HEK293 (cell line): ENCODE measurements at regions not wholly inside any gene's neighbourhood (a gene's known extent, or its start where the extent isn't known, plus 50 kb on each side); places are given as distances from the start of the nearest gene placed in this dataset.

ENCODE experiments used
- KLF9 ChIP-seq: fragments of 450-650 bp; formaldehyde crosslinking; IDR thresholded peaks from 2 replicates; pipeline ENCODE4 v1.5.1; 2016; ENCODE audit warnings: missing biosample characterization, missing genetic modification characterization, low read depth
- MYNN ChIP-seq: fragments of 450-650 bp; formaldehyde crosslinking; IDR thresholded peaks from 2 replicates; pipeline ENCODE4 v1.5.1; 2016; ENCODE audit warnings: missing biosample characterization, missing genetic modification characterization, borderline replicate concordance
- REST ChIP-seq: fragments of 450-650 bp; formaldehyde crosslinking; IDR thresholded peaks from 2 replicates; pipeline ENCODE4 v1.5.1; 2016; ENCODE audit warnings: missing biosample characterization, missing genetic modification characterization
- YY1 ChIP-seq: fragments of 450-650 bp; formaldehyde crosslinking; IDR thresholded peaks from 2 replicates; pipeline ENCODE4 v1.5.1; 2018; ENCODE audit warnings: missing biosample characterization, missing genetic modification characterization
- ZNF114 ChIP-seq: fragments of 450-650 bp; formaldehyde crosslinking; IDR thresholded peaks from 2 replicates; pipeline ENCODE4 v1.5.0; 2017; ENCODE audit warnings: missing biosample characterization, missing genetic modification characterization
- ZNF132 ChIP-seq: fragments of 450-650 bp; formaldehyde crosslinking; IDR thresholded peaks from 2 replicates; pipeline ENCODE4 v1.5.1; 2017; ENCODE audit warnings: missing biosample characterization, missing genetic modification characterization, borderline replicate concordance
- ZNF239 ChIP-seq: fragments of 450-650 bp; formaldehyde crosslinking; IDR thresholded peaks from 2 replicates; pipeline ENCODE4 v1.5.1; 2016; ENCODE audit warnings: missing biosample characterization, missing genetic modification characterization
- ZNF391 ChIP-seq: fragments of 450-650 bp; formaldehyde crosslinking; IDR thresholded peaks from 2 replicates; pipeline ENCODE4 v1.5.1; 2016; ENCODE audit warnings: low read depth, missing biosample characterization, missing genetic modification characterization, borderline replicate concordance
- TF ChIP-seq, protein P1 (sequence below): fragments of 450-650 bp; formaldehyde crosslinking; IDR thresholded peaks from 2 replicates; pipeline ENCODE4 v1.5.1; 2016; ENCODE audit warnings: missing biosample characterization, missing genetic modification characterization

GRCh38 chr6:9085054-9085708, 649.8 kb upstream of the SLC35B3 start:
- TF ChIP-seq ZNF132 (tag by site-specific recombination) (no peak), YY1 (tag by site-specific recombination) (no peak), ZNF391 (tag by site-specific recombination) (no peak), KLF9 (tag by site-specific recombination) (no peak), REST (no peak), ZNF114 (tag by site-specific recombination) (no peak), MYNN (tag by site-specific recombination) (no peak), ZNF239 (tag by site-specific recombination) (no peak)
- TF ChIP-seq, protein P1, sequence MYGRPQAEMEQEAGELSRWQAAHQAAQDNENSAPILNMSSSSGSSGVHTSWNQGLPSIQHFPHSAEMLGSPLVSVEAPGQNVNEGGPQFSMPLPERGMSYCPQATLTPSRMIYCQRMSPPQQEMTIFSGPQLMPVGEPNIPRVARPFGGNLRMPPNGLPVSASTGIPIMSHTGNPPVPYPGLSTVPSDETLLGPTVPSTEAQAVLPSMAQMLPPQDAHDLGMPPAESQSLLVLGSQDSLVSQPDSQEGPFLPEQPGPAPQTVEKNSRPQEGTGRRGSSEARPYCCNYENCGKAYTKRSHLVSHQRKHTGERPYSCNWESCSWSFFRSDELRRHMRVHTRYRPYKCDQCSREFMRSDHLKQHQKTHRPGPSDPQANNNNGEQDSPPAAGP (tag by site-specific recombination), result no peak
